GM23248 (cell line): ENCODE measurements at regions not wholly inside any gene's neighbourhood (a gene's known extent, or its start where the extent isn't known, plus 50 kb on each side); places are given as distances from the start of the nearest gene placed in this dataset.
"Not testable (repeated sequence)": the region's sequence is repeated elsewhere in the genome, so short reads cannot be mapped to it uniquely, and the experiment has no call there.

Source experiments
- DNase-seq: peaks from one replicate; pipeline ENCODE4 v3.0.0-alpha.2; 2015
- H2AFZ ChIP-seq: fragments of 200-600 bp; sonication (generic); 2 replicates; pipeline ENCODE4 v1.6.1; 2016; ENCODE audit warnings: antibody characterized with exemption
- H3F3A ChIP-seq: fragments of 200-600 bp; sonication (generic); 2 replicates; pipeline ENCODE4 v1.6.1; 2016; ENCODE audit warnings: mild to moderate bottlenecking, antibody characterized with exemption, mixed run types; ENCODE audit not compliant: insufficient read depth
- H3K27ac ChIP-seq: fragments of 200-600 bp; sonication (generic); 2 replicates; pipeline ENCODE4 v1.5.1; 2016; ENCODE audit warnings: mild to moderate bottlenecking
- H3K27me3 ChIP-seq: fragments of 200-600 bp; sonication (generic); replicated peaks from 2 replicates; pipeline ENCODE4 v1.6.1; 2016; ENCODE audit warnings: mild to moderate bottlenecking; ENCODE audit not compliant: insufficient read depth
- H3K36me3 ChIP-seq: fragments of 200-600 bp; sonication (generic); 2 replicates; pipeline ENCODE4 v1.6.1; 2016; ENCODE audit warnings: low read depth, mild to moderate bottlenecking
- H3K4me1 ChIP-seq: fragments of 200-600 bp; sonication (generic); 2 replicates; pipeline ENCODE4 v1.6.1; 2016; ENCODE audit warnings: mild to moderate bottlenecking; ENCODE audit not compliant: insufficient read depth
- H3K4me2 ChIP-seq: fragments of 200-600 bp; sonication (generic); one replicate; pipeline ENCODE4 v1.6.1; 2016; ENCODE audit warnings: mild to moderate bottlenecking; ENCODE audit not compliant: unreplicated experiment
- H3K4me3 ChIP-seq: fragments of 200-600 bp; sonication (generic); 2 replicates; pipeline ENCODE4 v1.5.1; 2016; ENCODE audit warnings: mild to moderate bottlenecking
- H3K79me2 ChIP-seq: fragments of 200-600 bp; sonication (generic); 2 replicates; pipeline ENCODE4 v1.6.1; 2016; ENCODE audit warnings: mild to moderate bottlenecking; ENCODE audit not compliant: insufficient read depth
- H3K9ac ChIP-seq: fragments of 200-600 bp; sonication (generic); 2 replicates; pipeline ENCODE4 v1.6.1; 2016; ENCODE audit warnings: mild to moderate bottlenecking
- H3K9me2 ChIP-seq: fragments of 200-600 bp; sonication (generic); 2 replicates; pipeline ENCODE4 v1.6.1; 2016; ENCODE audit warnings: mixed run types, mild to moderate bottlenecking, moderate library complexity; ENCODE audit not compliant: insufficient read depth
- H3K9me3 ChIP-seq: fragments of 200-600 bp; sonication (generic); one replicate; pipeline ENCODE4 v1.6.1; 2017; ENCODE audit warnings: low read depth
- H4K20me1 ChIP-seq: fragments of 200-600 bp; sonication (generic); 2 replicates; pipeline ENCODE4 v1.6.0; 2016; ENCODE audit not compliant: insufficient read depth
- EZH2 ChIP-seq: fragments of 200-600 bp; sonication (generic); IDR thresholded peaks from 2 replicates; pipeline ENCODE4 v1.6.1; 2018; ENCODE audit warnings: antibody characterized with exemption, mild to moderate bottlenecking; ENCODE audit not compliant: insufficient read depth, poor library complexity, severe bottlenecking
- EZH2phosphoT487 ChIP-seq: fragments of 200-600 bp; sonication (generic); IDR thresholded peaks from 2 replicates; pipeline ENCODE4 v1.6.1; 2018; ENCODE audit warnings: antibody characterized with exemption, moderate library complexity, mild to moderate bottlenecking, low read depth; ENCODE audit not compliant: insufficient read depth
- WGBS, 2 experiments: methylation state at CpG; one replicate each; pipeline ENCODE4 v1.1.6; 2015 to 2017; ENCODE audit warnings: low lambda C conversion rate in 2 of 2, low coverage in 1 of 2; ENCODE audit errors: missing lambda C conversion rate in 2 of 2; 5-methylcytosine and 5-hydroxymethylcytosine counted together
- in situ Hi-C: fragments of 300-500 bp; cut with MboI; formaldehyde crosslinking; loops from 2 replicates; pipeline ENCODE4 v1.15.0; 2020

- Histone ChIP-seq H3K9ac (peak overlapping the region; percentile 50), H3F3A (peaks cover 40% of the 10 kb centered on the region), H3K4me3 (peak overlapping the region; percentile 34), H3K4me2 (peak overlapping the region; percentile 87), H3K27ac (peak overlapping the region; percentile 75), H4K20me1 (no peaks in the 10 kb centered on the region), H3K4me1 (peaks cover 39% of the 10 kb centered on the region), H3K9me2 (no peaks in the 10 kb centered on the region), H3K27me3 (no peaks in the 10 kb centered on the region), H3K36me3 (no peaks in the 10 kb centered on the region), H3K9me3 (no peaks in the 10 kb centered on the region), H3K79me2 (no peaks in the 10 kb centered on the region), H2AFZ (no peak overlapping the region)
- 53 to 61% methylated on average over 5 of the region's 5 CpGs for WGBS, 2 experiments
- no peak for TF ChIP-seq EZH2
- TF ChIP-seq EZH2phosphoT487: no peak
- DNase-seq: peak; percentile 21
- in situ Hi-C loops: no loop called here
These were observed 629.5 kb upstream of the KCNMB2 start for GRCh38 chr3:177906578-177907229.

GRCh38 chr3:177909530-177909929 is 626.7 kb upstream of the KCNMB2 start:
- 94% methylated on average over 6 of the region's 6 CpGs for WGBS, 2 experiments
- H3K4me3 ChIP-seq, H3K27me3 ChIP-seq, H3K27ac ChIP-seq, in situ Hi-C loops, H3K9ac ChIP-seq, H4K20me1 ChIP-seq, H3K36me3 ChIP-seq, H3K9me2 ChIP-seq, H3K79me2 ChIP-seq, DNase-seq, H3K4me2 ChIP-seq, H2AFZ ChIP-seq, H3K9me3 ChIP-seq: not testable (repeated sequence)
- H3F3A ChIP-seq: peaks cover 29% of the 10 kb centered on the region
- H3K4me1 ChIP-seq: peaks cover 26% of the 10 kb centered on the region

GRCh38 chr3:177914224-177914623 is 622.0 kb upstream of the KCNMB2 start:
- Histone ChIP-seq H2AFZ (no peak overlapping the region), H3K27me3 (no peaks in the 10 kb centered on the region), H3K9ac (no peak overlapping the region), H3K9me2 (no peaks in the 10 kb centered on the region), H3K4me2 (no peak overlapping the region), H3K4me1 (no peaks in the 10 kb centered on the region), H3F3A (no peaks in the 10 kb centered on the region), H3K36me3 (no peaks in the 10 kb centered on the region), H3K4me3 (no peak overlapping the region), H3K9me3 (no peaks in the 10 kb centered on the region), H4K20me1 (no peaks in the 10 kb centered on the region), H3K79me2 (no peaks in the 10 kb centered on the region), H3K27ac (no peak overlapping the region)
- WGBS, 2 experiments: 95 to 96% methylated on average over 5 to 10 of the region's 10 CpGs
- in situ Hi-C loops: no loop called here
- TF ChIP-seq EZH2 (no peak), EZH2phosphoT487 (no peak)
- DNase-seq: no peak

GRCh38 chr3:177916461-177916860 is 619.8 kb upstream of the KCNMB2 start:
- H4K20me1 ChIP-seq: no peaks in the 10 kb centered on the region
- no peaks in the 10 kb centered on the region for H3K9me3 ChIP-seq
- H3K4me2 ChIP-seq: no peak overlapping the region
- 90 to 100% methylated on average over 1 of the region's 1 CpG for WGBS, 2 experiments
- no peak overlapping the region for H3K27ac ChIP-seq
- no peaks in the 10 kb centered on the region for H3F3A ChIP-seq
- H3K79me2 ChIP-seq: no peaks in the 10 kb centered on the region
- TF ChIP-seq EZH2 (no peak), EZH2phosphoT487 (no peak)
- in situ Hi-C loops: no loop called here
- no peaks in the 10 kb centered on the region for H3K36me3 ChIP-seq
- H3K4me3 ChIP-seq: no peak overlapping the region
- H3K9ac ChIP-seq: no peak overlapping the region
- H2AFZ ChIP-seq: no peak overlapping the region
- DNase-seq: no peak
- H3K4me1 ChIP-seq: no peaks in the 10 kb centered on the region
- no peaks in the 10 kb centered on the region for H3K9me2 ChIP-seq
- H3K27me3 ChIP-seq: no peaks in the 10 kb centered on the region
